ENCODE measurements at regions not wholly inside any gene's neighbourhood (a gene's known extent, or its start where the extent isn't known, plus 50 kb on each side); places are given as distances from the start of the nearest gene placed in this dataset.

GRCh38 chr13:44860454-44860853 lies 128.8 kb downstream of the NUFIP1 start:
- H3K27ac ChIP-seq (ENCODE audit: extremely low read depth, low read depth, low read length): no peak overlapping the region
- H3K36me3 ChIP-seq (ENCODE audit: control insufficient read depth in 2 of 2, insufficient read depth in 1 of 2, low read length in 2 of 2): no peaks in the 10 kb centered on the region
- ChIA-PET CTCF (no interaction called here), POLR2A (no interaction called here)
- TF ChIP-seq HOXC10 (CRISPR knock-in tag; IDR thresholded peaks at IDR 0.05) (no peak), TRIM28 (IDR thresholded peaks at IDR 0.05; ENCODE audit: borderline replicate concordance, low read length) (no peak), ZNF747 (tag by site-specific recombination; IDR thresholded peaks at IDR 0.05) (no peak), HIC1 (tag by site-specific recombination; IDR thresholded peaks at IDR 0.05) (no peak), ZBTB48 (tag by site-specific recombination; IDR thresholded peaks at IDR 0.05) (no peak)
- H3K9me3 ChIP-seq (ENCODE audit: control insufficient read depth, insufficient read depth, low read depth, low read length): no peaks in the 10 kb centered on the region
- no peaks in the 10 kb centered on the region for H3K4me1 ChIP-seq (ENCODE audit: control insufficient read depth, insufficient read depth, low read length)
- H3K4me3 ChIP-seq (ENCODE audit: low read depth, low read length): no peak overlapping the region

- POLR2A ChIA-PET: no interaction called here
- CTCF ChIA-PET: interaction anchor here (0.8 kb wide), 1 partner anchor 13 kb away, joined by 6 read pairs; no protein-coding TSS in a partner anchor
- H3K4me3 ChIP-seq (ENCODE audit: low read depth, low read length): no peak overlapping the region
- no peaks in the 10 kb centered on the region for H3K36me3 ChIP-seq (ENCODE audit: control insufficient read depth in 2 of 2, insufficient read depth in 1 of 2, low read length in 2 of 2)
- no peaks in the 10 kb centered on the region for H3K9me3 ChIP-seq (ENCODE audit: control insufficient read depth, insufficient read depth, low read depth, low read length)
- H3K4me1 ChIP-seq (ENCODE audit: control insufficient read depth, insufficient read depth, low read length): no peaks in the 10 kb centered on the region
- H3K27ac ChIP-seq (ENCODE audit: extremely low read depth, low read depth, low read length): no peak overlapping the region
- no peak for TF ChIP-seq ZNF2 (tag by site-specific recombination; IDR thresholded peaks at IDR 0.05)
- no peak for TF ChIP-seq ZNF670 (tag by site-specific recombination; IDR thresholded peaks at IDR 0.05; ENCODE audit: low read depth)
- no peak for TF ChIP-seq ZNF510 (tag by site-specific recombination; IDR thresholded peaks at IDR 0.05; ENCODE audit: insufficient replicate concordance)
- no peak for TF ChIP-seq CTCF (tag by site-specific recombination; IDR thresholded peaks at IDR 0.05)
- TF ChIP-seq WT1 (tag by site-specific recombination; IDR thresholded peaks at IDR 0.05): no peak
- no peak for TF ChIP-seq ZNF658 (tag by site-specific recombination; IDR thresholded peaks at IDR 0.05)
- no peak for TF ChIP-seq YY1 (tag by site-specific recombination; IDR thresholded peaks at IDR 0.05)
- no peak for TF ChIP-seq ZNF133 (tag by site-specific recombination; IDR thresholded peaks at IDR 0.05)
- no peak for TF ChIP-seq ZNF266 (tag by site-specific recombination; IDR thresholded peaks at IDR 0.05; ENCODE audit: low read depth)
- TF ChIP-seq ZNF692 (tag by site-specific recombination; IDR thresholded peaks at IDR 0.05): no peak
- no peak for TF ChIP-seq HOXA7 (CRISPR knock-in tag; IDR thresholded peaks at IDR 0.05; ENCODE audit: borderline replicate concordance)
- TF ChIP-seq TRIM28 (IDR thresholded peaks at IDR 0.05; ENCODE audit: borderline replicate concordance, low read length): no peak
- no peak for TF ChIP-seq ZNF132 (tag by site-specific recombination; IDR thresholded peaks at IDR 0.05; ENCODE audit: borderline replicate concordance)
- TF ChIP-seq ZSCAN4 (tag by site-specific recombination; IDR thresholded peaks at IDR 0.05): no peak
- TF ChIP-seq GLI2 (tag by site-specific recombination; IDR thresholded peaks at IDR 0.05; ENCODE audit: borderline replicate concordance, low read depth): no peak
- TF ChIP-seq ZFP3 (tag by site-specific recombination; IDR thresholded peaks at IDR 0.05; ENCODE audit: low read depth): no peak
Observed at GRCh38 chr13:44857736-44858135, 131.5 kb downstream of the NUFIP1 start.
